Large intestine (tissue), 3 donors: ENCODE measurements at regions not wholly inside any gene's neighbourhood (a gene's known extent, or its start where the extent isn't known, plus 50 kb on each side); places are given as distances from the start of the nearest gene placed in this dataset.
"Not testable (repeated sequence)": the region's sequence is repeated elsewhere in the genome, so short reads cannot be mapped to it uniquely, and the experiment has no call there.

ENCODE experiments used
- DNase-seq, 2 donors: peaks; one replicate each; pipeline versions ENCODE4 v3.0.0 to v3.0.0-alpha.2; 2013
- H3K27ac ChIP-seq: one replicate; pipeline ENCODE4 v1.5.1; 2013; ENCODE audit warnings: low read length
- H3K27me3 ChIP-seq: 2 replicates; pipeline ENCODE4 v1.6.1; 2013; ENCODE audit warnings: low read length; ENCODE audit not compliant: control insufficient read depth, insufficient read depth
- H3K36me3 ChIP-seq: 2 replicates; pipeline ENCODE4 v1.6.1; 2013; ENCODE audit warnings: low read length; ENCODE audit not compliant: control insufficient read depth, insufficient read depth
- H3K4me1 ChIP-seq: one replicate; pipeline ENCODE4 v1.6.1; 2013; ENCODE audit warnings: low read length; ENCODE audit not compliant: control insufficient read depth, insufficient read depth
- H3K4me3 ChIP-seq: one replicate; pipeline ENCODE4 v1.5.1; 2013; ENCODE audit warnings: low read length
- H3K9me3 ChIP-seq: one replicate; pipeline ENCODE4 v1.6.1; 2013; ENCODE audit warnings: mild to moderate bottlenecking, low read depth, low read length, moderate library complexity; ENCODE audit not compliant: control insufficient read depth
- WGBS: methylation state at CpG from one replicate; pipeline ENCODE4 v1.1.5; 2013; ENCODE audit warnings: low lambda C conversion rate; ENCODE audit not compliant: insufficient coverage; 5-methylcytosine and 5-hydroxymethylcytosine counted together

GRCh38 chr12:76652402-76652801 is 92.8 kb upstream of the OSBPL8 start:
- WGBS, result no CpG with 5 or more reads among the region's 4 CpGs
- Histone ChIP-seq H3K4me3 (no peak overlapping the region), H3K4me1 (peaks cover 6% of the 10 kb centered on the region), H3K27ac (no peak overlapping the region), H3K36me3 (no peaks in the 10 kb centered on the region), H3K9me3 (no peaks in the 10 kb centered on the region), H3K27me3 (no peaks in the 10 kb centered on the region)
- DNase-seq, result peak in 1 of 2 donors; percentile 26

DNA sequence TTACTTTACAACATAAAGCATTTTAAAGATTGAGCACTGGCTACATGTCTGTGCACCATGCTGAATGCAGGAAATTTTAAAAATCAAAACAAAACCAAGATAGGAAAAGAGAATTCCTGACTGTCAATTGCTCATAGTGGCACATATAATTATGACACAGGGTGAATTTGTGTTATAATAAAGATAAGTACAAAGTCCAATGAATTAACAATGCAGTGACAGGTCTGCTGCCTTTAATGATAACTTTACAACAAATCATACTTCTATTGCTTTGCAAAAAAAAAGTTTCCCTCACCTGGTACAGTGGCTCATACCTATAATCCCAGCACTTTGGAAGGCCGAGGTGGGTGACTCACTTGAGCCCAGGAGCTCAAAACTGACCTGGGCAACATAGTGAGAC is 93.8 kb upstream of the OSBPL8 start:
- Histone ChIP-seq H3K9me3 (no peaks in the 10 kb centered on the region), H3K36me3 (no peaks in the 10 kb centered on the region), H3K27me3 (no peaks in the 10 kb centered on the region), H3K27ac (no peak overlapping the region), H3K4me3 (no peak overlapping the region), H3K4me1 (peaks cover 6% of the 10 kb centered on the region)
- DNase-seq, result peak in 1 of 2 donors; percentile 10
- WGBS, result no CpG with 5 or more reads among the region's 1 CpG

DNA sequence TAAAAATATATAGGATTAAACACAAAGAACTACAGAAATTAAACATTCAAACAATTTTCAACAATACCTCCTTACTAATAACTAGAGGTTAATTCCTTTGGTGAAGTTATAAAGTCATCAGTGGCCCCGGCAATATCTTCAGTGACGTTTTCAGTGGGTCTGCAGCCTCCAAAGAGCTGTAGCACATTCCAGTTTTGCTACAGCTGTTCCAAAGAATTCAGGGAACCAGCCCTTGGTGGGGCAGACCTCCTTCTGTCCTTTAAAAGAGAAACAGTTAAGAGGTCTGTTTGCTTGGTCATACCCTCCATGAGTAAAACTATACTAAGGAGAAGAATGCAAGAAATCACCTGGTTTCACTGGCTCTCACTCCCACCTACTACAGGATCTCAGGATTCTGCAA is 99.2 kb upstream of the ZDHHC17 start:
- Histone ChIP-seq H3K36me3 (no peaks in the 10 kb centered on the region), H3K9me3 (no peaks in the 10 kb centered on the region), H3K4me1 (peaks cover 8% of the 10 kb centered on the region), H3K27ac (no peak overlapping the region), H3K27me3 (no peaks in the 10 kb centered on the region), H3K4me3 (no peak overlapping the region)
- DNase-seq, result no peak
- no CpG with 5 or more reads among the region's 2 CpGs for WGBS

DNA sequence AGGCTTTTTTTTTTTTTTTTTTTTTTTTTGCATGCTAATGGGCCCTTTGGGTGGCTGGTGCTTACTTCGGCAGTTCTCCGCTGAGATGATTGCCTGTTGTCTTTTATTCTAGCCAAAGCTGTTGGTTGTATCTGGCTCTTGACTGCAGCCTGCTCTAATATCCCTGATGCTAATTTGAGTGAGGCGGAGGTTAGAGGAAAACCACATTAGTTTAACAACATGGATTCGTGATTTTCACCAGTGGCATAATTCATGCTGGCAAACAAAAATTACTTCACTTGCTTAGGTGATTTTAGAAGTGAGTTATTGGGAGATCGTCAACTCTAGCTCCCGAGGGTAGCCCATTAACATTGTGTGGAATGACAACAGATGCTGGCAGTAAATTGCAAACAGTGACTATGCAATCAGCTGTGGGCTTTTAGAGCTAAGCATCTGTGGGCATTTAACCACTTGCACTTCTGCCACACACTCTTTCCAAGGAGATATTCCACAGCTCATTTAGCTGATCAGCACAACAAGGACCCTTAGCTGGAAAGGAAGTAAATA is 97.6 kb upstream of the ZDHHC17 start:
- no peak overlapping the region for H3K4me3 ChIP-seq
- no peaks in the 10 kb centered on the region for H3K9me3 ChIP-seq
- H3K4me1 ChIP-seq, result peaks cover 8% of the 10 kb centered on the region
- WGBS, result no CpG with 5 or more reads among the region's 6 CpGs
- H3K27me3 ChIP-seq, result no peaks in the 10 kb centered on the region
- no peaks in the 10 kb centered on the region for H3K36me3 ChIP-seq
- DNase-seq, result peak in 1 of 2 donors; percentile 14
- no peak overlapping the region for H3K27ac ChIP-seq

- Histone ChIP-seq H3K9me3 (no peaks in the 10 kb centered on the region), H3K27me3 (no peaks in the 10 kb centered on the region), H3K27ac (no peak overlapping the region), H3K36me3 (no peaks in the 10 kb centered on the region), H3K4me1 (peaks cover 8% of the 10 kb centered on the region), H3K4me3 (no peak overlapping the region)
- no CpG with 5 or more reads among the region's 2 CpGs for WGBS
- no peak for DNase-seq
Observed at GRCh38 chr12:76669981-76670380, 93.9 kb upstream of the ZDHHC17 start.

DNA sequence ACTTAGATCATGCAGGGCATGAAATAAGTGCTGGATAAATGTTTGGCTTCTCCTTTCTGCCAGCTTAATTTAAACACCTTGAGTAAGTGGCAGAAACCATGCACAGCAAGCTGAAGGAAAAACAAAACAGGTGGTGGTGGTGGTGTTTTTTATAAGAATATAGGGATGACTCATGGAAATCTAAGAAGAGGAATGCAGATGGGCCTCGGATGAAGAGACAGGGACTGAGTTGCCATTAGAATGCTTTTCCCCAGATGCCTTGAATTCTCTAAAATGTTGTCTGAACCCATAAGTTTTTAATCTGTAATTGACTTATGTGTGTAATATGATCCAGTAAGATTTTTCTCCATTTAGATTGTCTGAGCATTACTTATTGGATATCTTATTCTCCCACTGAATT is 93.1 kb upstream of the ZDHHC17 start:
- Histone ChIP-seq H3K27me3 (no peaks in the 10 kb centered on the region), H3K9me3 (no peaks in the 10 kb centered on the region), H3K27ac (no peak overlapping the region), H3K4me1 (peaks cover 2% of the 10 kb centered on the region), H3K4me3 (no peak overlapping the region), H3K36me3 (no peaks in the 10 kb centered on the region)
- DNase-seq, result no peak
- WGBS, result no CpG with 5 or more reads among the region's 1 CpG

DNA sequence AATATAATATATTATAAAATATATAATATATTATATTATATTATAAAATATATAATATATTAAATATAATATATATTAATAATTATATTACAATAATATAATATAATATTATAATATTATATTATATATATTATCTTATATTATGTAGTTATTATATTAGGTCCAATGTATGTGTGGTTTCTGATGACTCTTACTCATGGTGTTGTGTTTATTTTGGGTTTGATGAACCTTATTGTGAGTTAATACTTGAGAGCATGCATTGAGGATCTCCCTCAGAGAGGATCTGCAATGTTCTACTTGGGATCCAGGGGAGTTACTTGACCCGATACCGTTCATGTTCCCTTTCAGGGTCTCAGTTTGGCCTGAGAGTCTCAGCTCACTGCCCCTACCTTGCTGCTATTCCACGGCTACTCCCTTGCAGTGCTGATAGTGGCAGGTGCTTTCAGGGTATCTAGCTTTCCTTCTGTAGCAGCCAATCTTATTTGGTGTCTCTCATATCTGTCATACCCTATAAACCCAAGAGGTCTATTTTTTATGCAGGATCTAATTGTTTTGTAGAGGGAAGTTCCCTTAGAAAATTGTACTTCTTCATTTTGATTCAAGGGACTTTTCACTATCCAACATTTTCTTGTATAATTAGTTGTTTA is 89.1 kb upstream of the ZDHHC17 start:
- DNase-seq, result no peak
- no peak overlapping the region for H3K4me3 ChIP-seq
- no peak overlapping the region for H3K27ac ChIP-seq
- peaks cover 2% of the 10 kb centered on the region for H3K9me3 ChIP-seq
- no peaks in the 10 kb centered on the region for H3K27me3 ChIP-seq
- H3K4me1 ChIP-seq, result no peaks in the 10 kb centered on the region
- no CpG with 5 or more reads among the region's 3 CpGs for WGBS
- H3K36me3 ChIP-seq, result no peaks in the 10 kb centered on the region

- no CpG with 5 or more reads among the region's 4 CpGs for WGBS
- H3K36me3 ChIP-seq, H3K4me1 ChIP-seq, DNase-seq, H3K9me3 ChIP-seq, H3K4me3 ChIP-seq, H3K27ac ChIP-seq, H3K27me3 ChIP-seq: not testable (repeated sequence)
Observed at GRCh38 chr12:76676261-76676660, 87.7 kb upstream of the ZDHHC17 start.

DNA sequence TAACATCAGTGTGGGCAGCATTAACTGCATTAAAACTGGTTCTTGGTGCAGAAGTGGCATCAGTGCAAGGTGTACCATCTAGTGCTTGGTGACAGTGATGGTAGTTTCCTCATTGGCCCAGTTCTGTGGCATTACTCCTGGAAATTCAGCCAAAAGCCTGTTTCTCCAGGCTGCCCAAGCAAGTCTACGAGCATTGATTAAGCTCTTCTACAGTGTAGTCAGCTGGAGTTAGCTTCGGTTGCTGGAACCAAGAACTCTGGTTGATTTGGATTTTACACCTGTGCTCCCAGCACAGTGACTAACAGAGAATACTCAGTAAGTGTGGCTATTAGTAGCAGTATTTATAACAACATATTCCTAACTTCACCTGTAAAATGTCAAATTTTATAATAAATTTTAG is 84.9 kb upstream of the ZDHHC17 start:
- no CpG with 5 or more reads among the region's 2 CpGs for WGBS
- no peaks in the 10 kb centered on the region for H3K27me3 ChIP-seq

DNA sequence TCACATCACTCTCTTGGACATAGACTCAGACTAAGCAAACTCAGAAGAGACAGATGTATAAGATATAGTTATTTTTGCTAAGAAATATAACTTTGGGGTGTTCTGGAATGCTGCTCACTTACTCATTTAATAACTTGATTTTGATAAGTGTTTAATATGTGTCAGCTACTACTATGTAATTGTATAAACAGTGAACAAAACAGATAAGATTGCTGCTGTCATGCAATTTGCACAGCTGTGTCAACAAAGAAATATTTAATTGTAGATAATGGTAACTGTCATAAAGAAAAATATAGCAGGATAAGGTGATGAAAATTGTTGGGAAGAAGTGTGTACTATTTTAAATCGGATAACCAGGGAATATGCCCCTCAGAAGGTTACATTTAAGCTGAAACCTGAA is 84.1 kb upstream of the ZDHHC17 start:
- Histone ChIP-seq H3K4me1 (no peaks in the 10 kb centered on the region), H3K27ac (no peak overlapping the region), H3K27me3 (no peaks in the 10 kb centered on the region), H3K36me3 (no peaks in the 10 kb centered on the region), H3K9me3 (peaks cover 2% of the 10 kb centered on the region), H3K4me3 (no peak overlapping the region)
- 27% methylated on average over 1 of the region's 1 CpG for WGBS
- DNase-seq, result no peak

More for the DNA sequence above, 84.9 kb upstream of the ZDHHC17 start:
- Histone ChIP-seq H3K36me3 (no peaks in the 10 kb centered on the region), H3K9me3 (peaks cover 2% of the 10 kb centered on the region), H3K4me3 (no peak overlapping the region), H3K27ac (no peak overlapping the region), H3K4me1 (no peaks in the 10 kb centered on the region)
- no peak for DNase-seq

DNA sequence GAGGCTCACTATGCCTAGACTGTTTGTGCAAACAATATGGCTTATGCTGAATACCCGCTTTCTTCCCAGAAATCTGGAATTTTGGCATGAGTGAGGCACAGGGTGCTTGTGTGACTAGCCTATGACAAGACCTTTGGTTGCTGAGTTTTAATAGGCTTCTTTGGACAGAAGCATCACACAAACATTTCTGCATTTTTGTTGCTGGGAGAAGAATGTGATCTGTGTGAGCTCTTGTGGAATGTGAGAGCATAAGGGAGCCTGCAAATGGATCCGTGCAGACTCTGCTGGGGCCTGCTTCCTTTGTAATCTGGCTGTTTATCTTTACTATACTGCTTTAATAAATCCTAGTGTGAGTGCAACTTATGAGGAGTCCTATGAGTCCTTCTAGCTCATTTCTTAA is 83.0 kb upstream of the ZDHHC17 start:
- no CpG with 5 or more reads among the region's 2 CpGs for WGBS
- Histone ChIP-seq H3K4me3 (no peak overlapping the region), H3K27me3 (no peaks in the 10 kb centered on the region), H3K9me3 (peaks cover 2% of the 10 kb centered on the region), H3K4me1 (no peaks in the 10 kb centered on the region), H3K36me3 (no peaks in the 10 kb centered on the region), H3K27ac (no peak overlapping the region)
- no peak for DNase-seq
